ENCODE measurements at regions not wholly inside any gene's neighbourhood (a gene's known extent, or its start where the extent isn't known, plus 50 kb on each side); places are given as distances from the start of the nearest gene placed in this dataset.

DNA sequence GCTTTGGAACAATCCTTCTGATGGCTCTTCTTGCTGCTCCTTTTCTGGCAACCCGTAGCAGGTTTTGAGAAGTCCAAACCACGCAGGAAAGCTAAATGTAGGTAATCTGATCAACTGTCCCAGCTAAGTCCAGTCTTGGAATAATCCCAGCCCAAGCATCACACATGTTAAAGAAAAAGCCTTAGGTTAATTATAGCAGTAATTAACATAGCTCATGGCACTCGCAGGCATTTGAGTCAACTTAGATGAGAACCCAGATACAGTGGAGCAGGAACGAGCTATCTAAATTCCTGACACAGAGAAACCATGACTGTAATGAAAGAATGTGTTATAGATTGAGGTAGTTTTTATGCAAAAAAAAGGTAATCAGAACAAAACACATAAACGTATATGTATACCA, 844.8 kb downstream of the CDH9 start:
- no peak for FAIRE-seq

- FAIRE-seq, result no peak
Measured at GRCh38 chr5:26192486-26192885, 845.9 kb downstream of the CDH9 start.

DNA sequence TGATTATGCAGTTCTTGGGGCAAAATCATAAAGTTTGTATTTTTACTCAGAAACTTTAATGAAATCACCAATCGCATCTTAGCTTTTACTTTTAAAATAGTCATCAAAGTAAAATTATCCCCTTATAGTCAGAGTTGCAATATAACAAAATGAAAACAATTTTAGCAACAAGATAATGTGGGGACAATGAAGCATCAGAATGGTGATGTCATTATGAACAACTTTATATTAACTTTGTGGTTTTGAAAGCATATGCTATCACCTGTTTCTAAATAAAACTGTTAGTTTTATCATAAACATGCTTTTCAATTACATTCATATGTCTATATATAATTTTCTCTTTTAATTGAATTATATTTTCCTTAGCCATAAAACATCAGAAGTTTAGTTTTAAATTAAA, 856.8 kb downstream of the CDH9 start:
- FAIRE-seq, result no peak

DNA sequence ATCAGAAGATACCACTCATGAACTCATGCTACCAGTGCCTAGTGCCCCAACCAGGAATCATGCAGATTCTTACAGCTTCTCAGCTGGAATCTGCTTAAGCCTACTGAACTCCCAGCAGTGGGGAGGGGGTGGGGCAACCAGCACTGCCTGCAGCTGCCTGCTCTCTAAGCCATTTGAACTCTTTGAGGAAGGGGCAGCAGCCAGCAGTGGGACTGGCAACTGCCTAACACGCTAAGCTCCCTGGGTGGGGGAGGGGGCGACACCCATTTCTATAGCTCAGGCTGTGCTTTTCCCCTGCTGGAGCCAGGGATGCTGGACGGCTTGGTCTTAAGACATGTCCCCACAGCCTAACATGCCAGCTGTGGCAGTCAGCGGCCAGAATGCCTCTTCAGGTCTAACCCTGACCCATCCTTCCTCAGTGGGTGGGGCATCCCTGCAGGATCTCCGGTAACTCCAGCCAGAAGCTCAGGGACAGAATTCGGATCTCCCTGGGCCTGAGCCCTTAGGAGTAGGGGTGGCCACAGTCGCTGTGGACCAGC, 889.7 kb downstream of the CDH9 start:
- FAIRE-seq, result no peak

DNA sequence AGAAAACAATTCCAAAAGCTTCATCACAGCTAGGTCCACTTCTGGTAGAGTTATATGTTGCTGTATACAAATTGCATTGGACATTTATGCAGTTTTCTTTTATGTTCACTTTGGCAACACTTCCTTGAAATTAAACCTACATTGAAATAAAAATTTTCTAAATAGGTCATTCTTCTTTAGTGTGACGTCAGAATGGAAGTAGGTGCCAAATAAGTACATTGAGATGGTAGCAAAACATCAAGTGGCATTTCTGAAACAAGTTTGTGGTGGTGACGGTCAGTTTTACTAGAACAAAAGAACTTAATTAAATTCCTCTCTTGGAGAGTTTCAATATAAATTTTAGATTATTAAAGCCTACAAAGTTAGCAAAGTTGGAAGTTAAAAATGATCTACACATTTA, 895.1 kb downstream of the CDH9 start:
- no peak for FAIRE-seq

GRCh38 chr5:26121338-26121737, 917.0 kb downstream of the CDH9 start:
- no peak for FAIRE-seq

DNA sequence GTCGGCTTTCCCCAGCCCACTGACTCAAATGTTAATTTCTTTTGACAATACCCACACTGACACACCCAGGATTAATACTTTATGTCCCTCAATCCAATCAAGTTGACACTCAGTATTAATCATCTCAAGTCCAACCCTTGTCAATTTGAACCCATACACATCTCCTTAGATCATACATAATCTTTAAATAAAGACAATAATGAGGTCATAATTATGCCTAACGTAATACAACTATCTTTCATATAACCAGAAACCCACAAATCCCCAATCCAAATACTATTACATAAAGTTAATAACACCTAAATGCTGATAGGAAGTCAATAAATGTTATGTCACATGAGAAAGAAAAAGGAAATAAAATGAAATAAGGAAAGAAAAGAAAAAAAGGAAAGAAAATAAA, 934.2 kb downstream of the CDH9 start:
- FAIRE-seq, result no peak

DNA sequence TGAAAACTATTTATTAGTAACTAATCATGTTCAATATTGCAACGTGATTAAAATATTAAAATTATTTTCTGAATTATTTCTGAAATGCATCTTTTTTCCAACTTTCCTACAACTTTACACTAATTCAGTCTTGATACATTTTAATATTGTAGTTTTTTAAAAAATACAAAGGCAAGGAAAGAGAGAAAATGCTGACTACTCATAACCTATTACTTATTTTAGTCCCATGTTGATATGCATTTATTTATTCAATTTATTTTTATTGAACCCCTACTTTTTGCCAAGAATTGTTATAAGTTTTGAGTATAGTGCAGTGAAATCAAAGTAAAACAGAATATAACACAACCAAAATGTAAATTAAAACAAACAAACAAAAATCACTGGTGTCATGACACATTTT, 978.2 kb downstream of the CDH9 start:
- FAIRE-seq, result no peak

DNA sequence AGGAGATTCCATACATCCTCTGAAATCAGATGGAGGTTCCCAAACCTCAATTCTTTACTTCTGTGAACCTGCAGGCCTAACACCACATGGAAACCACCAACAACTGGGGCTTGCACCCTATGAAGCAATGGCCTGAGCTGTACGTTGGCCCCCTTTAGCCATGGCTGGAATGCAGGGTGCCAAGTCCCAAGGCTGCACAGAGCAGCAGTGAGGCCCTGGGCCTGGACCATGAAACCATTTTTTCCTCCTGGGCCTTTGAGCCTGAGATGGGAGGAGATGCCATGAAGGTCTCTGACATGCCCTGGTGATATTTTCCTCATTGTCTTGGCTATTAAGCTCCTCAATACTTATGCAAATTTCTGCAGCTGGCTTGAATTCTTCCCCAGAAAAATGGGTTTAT, 983.8 kb downstream of the CDH9 start:
- FAIRE-seq, result no peak

DNA sequence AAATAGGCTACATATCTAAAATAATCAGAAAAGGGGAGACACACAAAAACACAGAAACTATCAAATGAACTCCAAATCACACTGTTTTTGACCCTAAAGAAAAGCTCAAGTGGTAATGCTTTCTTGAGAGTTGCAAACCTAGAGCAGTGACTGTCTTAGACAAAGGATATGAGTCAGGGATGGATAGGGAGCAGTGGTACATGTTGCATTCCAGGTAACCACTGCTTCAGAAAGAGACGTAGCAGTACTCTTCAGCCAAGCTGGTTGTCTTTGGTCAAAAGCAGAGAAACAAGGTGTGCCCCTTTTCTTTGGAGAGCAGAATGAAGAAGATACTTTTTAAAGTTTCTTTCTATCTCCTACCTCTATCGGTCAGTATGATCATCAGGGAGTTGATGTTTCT, 1003.6 kb downstream of the CDH9 start:
- FAIRE-seq, result no peak

- FAIRE-seq, result no peak
Measured at GRCh38 chr5:26031481-26031880, 1006.9 kb downstream of the CDH9 start.

- FAIRE-seq, result no peak
Measured at GRCh38 chr5:26026044-26026443, 1012.3 kb downstream of the CDH9 start.

- FAIRE-seq, result no peak
Measured at GRCh38 chr5:26024774-26025173, 1013.6 kb downstream of the CDH9 start.

DNA sequence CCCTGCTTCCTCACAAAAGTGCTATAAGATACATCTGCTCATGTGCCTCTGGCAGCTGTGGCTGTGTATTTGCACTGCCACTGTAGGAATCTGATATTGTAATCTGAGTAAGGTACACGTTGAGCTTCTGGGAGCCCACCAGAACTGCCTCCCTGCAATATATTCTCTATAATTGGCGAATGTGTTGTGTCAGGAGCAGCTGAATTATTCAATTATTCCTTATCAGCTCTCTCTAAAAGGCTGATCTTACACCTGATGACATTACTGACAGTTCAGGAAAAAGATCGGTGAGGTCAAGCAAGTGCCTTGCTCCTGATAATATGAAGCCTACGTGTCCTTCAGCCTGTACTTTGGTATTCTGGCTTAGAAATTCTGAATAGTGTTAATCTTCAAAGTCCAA, 1015.0 kb downstream of the CDH9 start:
- FAIRE-seq, result no peak

DNA sequence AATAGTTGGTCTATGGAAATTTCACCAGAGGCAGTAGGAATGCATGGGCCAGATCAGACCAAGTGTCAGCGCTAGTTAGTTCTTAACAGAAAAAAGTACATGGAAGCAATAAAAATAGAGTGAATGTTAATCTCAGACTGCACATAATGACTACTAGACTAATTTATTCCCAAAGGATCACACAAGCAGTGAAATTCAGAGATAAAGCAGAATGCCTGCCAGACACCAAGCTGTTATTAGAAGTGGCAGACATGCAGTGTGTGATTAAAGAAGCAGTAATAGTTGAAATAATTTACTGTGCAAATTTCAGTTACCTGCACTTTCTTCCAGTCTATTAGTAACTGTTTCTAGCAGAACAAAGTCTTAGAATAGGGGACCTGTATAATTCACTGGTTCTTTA, 1024.2 kb downstream of the CDH9 start:
- FAIRE-seq, result no peak

DNA sequence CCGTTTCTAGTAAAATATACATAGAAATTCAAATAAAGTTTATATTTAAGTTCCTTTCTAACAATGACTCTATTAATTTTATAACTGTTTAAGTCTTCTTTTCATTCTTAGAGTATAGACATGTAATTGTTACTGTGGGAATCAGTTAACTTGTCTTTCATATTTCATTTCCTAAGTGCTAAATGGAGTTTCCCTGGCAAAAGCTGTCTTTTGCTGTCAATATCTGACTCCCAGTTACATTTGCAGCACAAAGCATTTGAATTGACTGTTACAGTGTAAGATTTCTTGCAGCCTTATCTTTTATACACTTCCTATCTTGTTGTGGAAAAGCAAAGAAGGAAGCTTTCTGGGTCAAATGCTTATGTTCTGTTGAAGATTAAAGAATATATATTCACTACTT, 1026.3 kb downstream of the CDH9 start:
- no peak for FAIRE-seq

- no peak for FAIRE-seq
Measured at GRCh38 chr5:26009742-26010141, 1028.6 kb downstream of the CDH9 start.

DNA sequence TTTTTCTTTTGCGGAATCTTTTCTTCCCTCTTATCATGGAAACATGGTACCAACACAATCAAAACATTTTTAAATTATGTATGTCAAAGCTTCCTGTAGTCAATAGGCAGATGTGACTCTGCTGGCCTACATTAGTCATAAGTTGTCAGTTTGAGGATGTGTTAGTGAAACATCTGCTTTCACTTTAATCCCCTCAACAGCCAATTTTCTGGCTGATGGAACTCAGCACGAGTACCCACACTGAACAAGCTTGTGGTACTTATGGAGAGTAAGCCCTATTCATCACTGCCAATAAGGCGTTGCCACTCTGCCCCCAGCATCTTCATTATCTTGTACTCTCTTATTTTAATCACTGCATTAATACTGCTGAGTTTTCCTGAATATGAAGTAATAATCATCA, 1034.4 kb downstream of the CDH9 start:
- FAIRE-seq, result no peak

DNA sequence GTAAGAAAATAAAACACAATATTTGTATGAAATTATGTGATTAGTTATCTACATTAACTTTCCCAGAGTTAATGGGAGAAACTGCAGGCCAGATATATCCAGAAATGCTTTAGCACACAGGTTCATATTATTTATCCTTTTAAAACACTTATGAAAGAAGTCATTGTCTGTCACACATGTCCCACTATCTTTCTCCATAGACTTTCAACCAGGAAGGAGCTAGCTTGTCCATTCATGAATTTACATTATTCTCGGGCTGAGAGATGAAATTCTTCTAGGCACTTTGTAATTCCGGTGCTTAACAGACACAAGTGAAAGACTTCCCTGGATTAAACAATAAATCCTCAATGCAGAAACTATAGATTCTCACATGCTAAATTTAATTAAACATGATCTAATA, 1043.2 kb downstream of the CDH9 start:
- no peak for FAIRE-seq

DNA sequence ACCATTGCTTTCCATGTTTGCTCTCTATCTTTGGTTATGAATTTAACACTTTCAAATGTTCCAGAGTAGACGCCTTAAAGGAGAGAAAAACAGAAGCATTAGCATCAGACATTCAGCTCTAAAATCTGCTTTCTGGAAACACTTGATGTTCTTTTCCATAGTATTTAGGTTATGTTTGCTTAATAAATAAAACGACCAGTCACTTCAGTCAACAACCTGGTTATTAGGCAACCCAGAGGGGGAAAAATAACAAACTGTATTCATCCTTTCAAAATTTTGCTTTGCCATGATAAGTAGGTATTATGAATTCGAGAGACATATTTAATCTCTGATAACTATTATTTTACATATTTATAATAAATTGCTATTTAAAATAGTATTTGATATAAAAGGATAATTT, 1044.7 kb downstream of the CDH9 start:
- no peak for FAIRE-seq

GRCh38 chr5:25991639-25992038, 1046.7 kb downstream of the CDH9 start:
- FAIRE-seq, result no peak

GRCh38 chr5:25990771-25991170, 1047.6 kb downstream of the CDH9 start:
- no peak for FAIRE-seq

DNA sequence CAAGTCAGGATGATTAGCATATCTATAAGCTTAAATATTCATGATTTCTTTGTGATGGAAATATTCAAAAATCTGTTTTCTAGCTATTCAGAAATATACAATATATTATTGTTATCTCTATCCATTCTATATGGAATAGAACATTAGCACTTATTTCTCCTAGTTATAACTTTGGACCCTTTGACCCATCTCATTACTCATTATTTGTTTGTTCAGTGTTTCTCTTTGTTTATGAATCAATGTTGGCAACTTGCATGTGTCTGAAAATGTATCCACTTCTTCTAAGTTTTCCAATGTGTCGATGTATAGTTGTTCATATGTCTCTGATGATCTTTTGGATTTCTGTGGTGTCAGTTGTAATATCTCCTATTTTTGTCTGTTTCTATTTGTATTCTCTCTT, 1059.3 kb downstream of the CDH9 start:
- no peak for FAIRE-seq

GRCh38 chr5:25975885-25976284, 1062.5 kb downstream of the CDH9 start:
- no peak for FAIRE-seq

- FAIRE-seq, result no peak
Measured at GRCh38 chr5:25974451-25974850, 1063.9 kb downstream of the CDH9 start.

Measured in endometrium (tissue), 2 donors.